ENCODE measurements at regions not wholly inside any gene's neighbourhood (a gene's known extent, or its start where the extent isn't known, plus 50 kb on each side); places are given as distances from the start of the nearest gene placed in this dataset.

DNA sequence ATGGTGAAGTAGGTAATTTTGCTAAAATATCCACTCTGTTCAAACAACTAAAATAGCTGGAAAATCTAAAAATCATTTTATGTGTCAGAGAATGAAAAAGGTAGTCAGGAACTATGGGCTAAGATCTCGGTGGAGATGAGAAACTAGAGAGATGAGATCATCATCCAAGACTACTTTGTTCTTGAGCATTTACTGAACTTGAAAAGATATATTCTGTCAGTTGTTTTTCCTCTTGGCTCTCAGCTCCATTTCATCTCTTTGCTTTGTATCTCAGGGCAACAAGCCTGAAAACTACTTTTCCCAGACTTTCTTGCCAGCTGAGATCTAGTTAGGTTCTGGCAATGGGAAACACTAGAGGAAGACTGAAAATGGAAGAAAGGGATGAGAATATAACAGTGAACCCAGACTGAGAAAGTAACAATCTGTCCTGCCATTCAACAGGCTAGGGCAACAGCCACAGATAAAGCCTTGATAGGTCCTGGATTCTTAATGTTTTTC is 346.2 kb upstream of the MEX3C start:
- H3K9me3 Mint-ChIP-seq: peaks cover 2% of the 10 kb centered on the region
- no peaks in the 10 kb centered on the region for H3K4me1 Mint-ChIP-seq
- peaks cover 2% of the 10 kb centered on the region for H3K36me3 Mint-ChIP-seq (ENCODE audit: low read depth)
- H3K27ac Mint-ChIP-seq (ENCODE audit: unreplicated experiment): no peak overlapping the region
- no peak overlapping the region for H3K4me3 Mint-ChIP-seq
- no peak for DNase-seq (ENCODE audit: low read depth, low spot score)
- TF ChIP-seq, protein P1, sequence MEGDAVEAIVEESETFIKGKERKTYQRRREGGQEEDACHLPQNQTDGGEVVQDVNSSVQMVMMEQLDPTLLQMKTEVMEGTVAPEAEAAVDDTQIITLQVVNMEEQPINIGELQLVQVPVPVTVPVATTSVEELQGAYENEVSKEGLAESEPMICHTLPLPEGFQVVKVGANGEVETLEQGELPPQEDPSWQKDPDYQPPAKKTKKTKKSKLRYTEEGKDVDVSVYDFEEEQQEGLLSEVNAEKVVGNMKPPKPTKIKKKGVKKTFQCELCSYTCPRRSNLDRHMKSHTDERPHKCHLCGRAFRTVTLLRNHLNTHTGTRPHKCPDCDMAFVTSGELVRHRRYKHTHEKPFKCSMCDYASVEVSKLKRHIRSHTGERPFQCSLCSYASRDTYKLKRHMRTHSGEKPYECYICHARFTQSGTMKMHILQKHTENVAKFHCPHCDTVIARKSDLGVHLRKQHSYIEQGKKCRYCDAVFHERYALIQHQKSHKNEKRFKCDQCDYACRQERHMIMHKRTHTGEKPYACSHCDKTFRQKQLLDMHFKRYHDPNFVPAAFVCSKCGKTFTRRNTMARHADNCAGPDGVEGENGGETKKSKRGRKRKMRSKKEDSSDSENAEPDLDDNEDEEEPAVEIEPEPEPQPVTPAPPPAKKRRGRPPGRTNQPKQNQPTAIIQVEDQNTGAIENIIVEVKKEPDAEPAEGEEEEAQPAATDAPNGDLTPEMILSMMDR (conservative IDR thresholded peaks at IDR 0.05): no peak
- no peaks in the 10 kb centered on the region for H3K27me3 Mint-ChIP-seq (ENCODE audit: low read depth)

DNA sequence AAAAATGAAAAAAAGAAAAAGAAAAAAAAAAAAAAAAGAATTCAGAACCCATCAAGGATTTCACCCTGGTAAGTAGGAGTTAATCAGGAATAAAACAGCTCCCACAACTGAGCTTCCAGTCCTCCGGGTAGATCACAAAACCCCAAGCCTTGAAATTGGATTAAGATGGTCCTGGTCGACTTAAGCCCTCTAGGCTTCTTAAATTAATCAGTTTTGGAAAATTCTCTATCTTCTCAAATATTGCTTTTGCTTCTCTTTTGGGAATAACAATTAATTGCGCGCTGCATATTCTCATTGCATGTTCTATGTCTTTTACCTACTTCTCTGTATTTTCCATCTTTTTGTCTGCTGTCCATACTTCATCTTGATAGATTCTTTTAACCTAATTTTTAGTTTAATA is 348.0 kb upstream of the MEX3C start:
- H3K36me3 Mint-ChIP-seq (ENCODE audit: low read depth): peaks cover 2% of the 10 kb centered on the region
- no peak for DNase-seq (ENCODE audit: low read depth, low spot score)
- H3K27me3 Mint-ChIP-seq (ENCODE audit: low read depth): no peaks in the 10 kb centered on the region
- TF ChIP-seq, protein P1 (conservative IDR thresholded peaks at IDR 0.05): no peak
- no peaks in the 10 kb centered on the region for H3K4me1 Mint-ChIP-seq
- no peak overlapping the region for H3K27ac Mint-ChIP-seq (ENCODE audit: unreplicated experiment)
- peaks cover 2% of the 10 kb centered on the region for H3K9me3 Mint-ChIP-seq
- H3K4me3 Mint-ChIP-seq: no peak overlapping the region

DNA sequence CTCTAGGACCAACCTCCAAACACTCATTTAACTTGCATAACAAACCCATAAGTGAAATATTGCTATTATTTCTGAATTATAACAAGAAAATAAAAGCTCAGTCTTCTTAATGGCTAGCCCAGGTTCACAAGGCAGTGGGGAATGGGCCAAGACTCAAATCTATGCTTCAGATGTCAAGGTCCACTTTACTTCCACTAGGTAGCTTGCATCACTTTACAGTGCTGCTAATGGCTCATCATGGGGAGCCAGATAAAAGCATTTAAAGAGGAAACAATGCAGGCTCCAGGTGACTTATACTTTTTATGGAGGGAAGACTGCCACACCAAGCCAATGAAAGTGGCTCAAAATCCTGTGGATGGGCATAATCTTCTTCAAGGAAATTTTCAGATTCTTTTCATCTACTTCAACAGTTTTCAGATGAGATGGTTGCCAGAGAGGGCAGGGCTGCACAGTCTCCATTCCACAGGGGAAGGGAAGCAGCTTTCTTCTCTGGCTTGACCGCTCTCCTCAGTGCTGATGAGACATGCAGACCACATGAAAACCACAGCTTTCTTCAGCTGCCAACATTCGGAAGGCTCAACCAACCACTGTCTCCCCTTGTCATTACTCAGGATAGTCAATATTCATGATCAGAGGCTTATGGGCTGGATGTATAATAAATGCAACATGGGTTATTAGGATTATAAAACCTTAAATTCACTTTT is 361.9 kb upstream of the MEX3C start:
- no peak overlapping the region for H3K27ac Mint-ChIP-seq (ENCODE audit: unreplicated experiment)
- TF ChIP-seq, protein P1 (conservative IDR thresholded peaks at IDR 0.05): no peak
- peaks cover 5% of the 10 kb centered on the region for H3K9me3 Mint-ChIP-seq
- no peak overlapping the region for H3K4me3 Mint-ChIP-seq
- no peak for DNase-seq (ENCODE audit: low read depth, low spot score)
- H3K36me3 Mint-ChIP-seq (ENCODE audit: low read depth): no peaks in the 10 kb centered on the region
- H3K27me3 Mint-ChIP-seq (ENCODE audit: low read depth): no peaks in the 10 kb centered on the region
- peaks cover 6% of the 10 kb centered on the region for H3K4me1 Mint-ChIP-seq

DNA sequence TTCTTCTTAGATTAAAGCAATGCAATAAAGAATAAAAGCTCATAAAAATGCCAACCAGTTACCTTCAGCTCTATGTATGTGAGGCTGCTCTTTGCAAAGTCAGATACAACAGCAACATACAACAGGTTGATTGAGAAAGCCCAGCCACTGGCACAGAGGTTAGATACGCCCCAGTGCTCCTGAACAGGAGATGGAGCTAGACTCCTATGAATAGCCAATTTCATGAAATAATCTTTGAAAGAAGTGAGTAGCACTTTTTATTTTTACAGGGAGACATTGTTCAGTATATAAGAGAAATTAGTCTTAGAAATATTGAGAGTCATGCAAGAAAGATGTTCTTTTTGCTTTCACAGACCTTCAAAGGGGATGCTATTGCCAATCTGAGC is 362.4 kb upstream of the MEX3C start:
- Mint-ChIP-seq H3K36me3 (ENCODE audit: low read depth) (no peaks in the 10 kb centered on the region), H3K9me3 (peaks cover 5% of the 10 kb centered on the region), H3K4me3 (no peak overlapping the region), H3K27ac (ENCODE audit: unreplicated experiment) (no peak overlapping the region), H3K27me3 (ENCODE audit: low read depth) (no peaks in the 10 kb centered on the region), H3K4me1 (peaks cover 6% of the 10 kb centered on the region)
- DNase-seq (ENCODE audit: low read depth, low spot score): no peak
- TF ChIP-seq, protein P1 (conservative IDR thresholded peaks at IDR 0.05): no peak

DNA sequence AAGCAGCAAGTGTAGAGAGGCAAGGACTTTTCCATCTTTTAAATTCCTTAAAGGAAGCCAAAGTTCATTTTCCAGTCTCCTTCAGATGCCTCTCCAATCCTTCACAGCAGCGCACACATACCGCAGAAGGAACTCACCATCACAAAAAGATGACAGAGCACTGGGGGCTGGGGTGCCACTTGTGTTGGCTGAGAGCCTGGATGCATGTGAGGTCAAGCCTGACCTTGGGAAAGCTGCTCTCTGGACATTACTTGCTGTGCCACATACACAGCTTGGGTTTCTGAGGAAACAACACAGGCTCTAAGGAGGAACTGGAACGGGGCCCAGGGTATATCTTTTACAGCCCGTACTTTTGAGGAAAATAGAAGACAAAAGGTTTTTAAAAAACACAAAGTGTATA is 364.3 kb upstream of the MEX3C start:
- TF ChIP-seq, protein P1 (conservative IDR thresholded peaks at IDR 0.05): no peak
- Mint-ChIP-seq H3K4me3 (no peak overlapping the region), H3K27me3 (ENCODE audit: low read depth) (no peaks in the 10 kb centered on the region), H3K4me1 (peaks cover 5% of the 10 kb centered on the region), H3K27ac (ENCODE audit: unreplicated experiment) (no peak overlapping the region), H3K36me3 (ENCODE audit: low read depth) (no peaks in the 10 kb centered on the region), H3K9me3 (peaks cover 2% of the 10 kb centered on the region)
- DNase-seq (ENCODE audit: low read depth, low spot score): no peak
